HepG2 (cell line): ENCODE measurements at regions not wholly inside any gene's neighbourhood (a gene's known extent, or its start where the extent isn't known, plus 50 kb on each side); places are given as distances from the start of the nearest gene placed in this dataset.

Source experiments
- ASH2L ChIP-seq: fragments of 300-600, 200-600 bp; sonication (generic); IDR thresholded peaks from 2 replicates; pipeline ENCODE4 v1.7.0; 2017; ENCODE audit warnings: low read depth, mild to moderate bottlenecking, moderate library complexity, mixed read lengths, low read length; ENCODE audit not compliant: insufficient read length
- CBX5 ChIP-seq: sonication (generic); formaldehyde crosslinking; IDR thresholded peaks from 2 replicates; pipeline ENCODE4 v1.4.0; 2020; ENCODE audit warnings: missing genetic modification reagents, borderline replicate concordance
- CHD4 ChIP-seq: fragments of 200-600 bp; sonication (generic); IDR thresholded peaks from 2 replicates; pipeline ENCODE4 v1.7.0; 2017; ENCODE audit warnings: mild to moderate bottlenecking, low read length, borderline replicate concordance
- JUN ChIP-seq: sonication (generic); formaldehyde crosslinking; IDR thresholded peaks from 2 replicates; pipeline ENCODE4 v1.4.0; 2020; ENCODE audit warnings: mild to moderate bottlenecking, missing genetic modification reagents
- NR2C2 ChIP-seq: sonication (generic); formaldehyde crosslinking; IDR thresholded peaks from 2 replicates; pipeline ENCODE4 v1.4.0; 2020; ENCODE audit warnings: missing genetic modification reagents, mild to moderate bottlenecking, moderate library complexity, borderline replicate concordance
- SMYD3 ChIP-seq: sonication (generic); formaldehyde crosslinking; IDR thresholded peaks from 2 replicates; pipeline ENCODE4 v1.8.1; 2023; ENCODE audit warnings: mild to moderate bottlenecking, missing genetic modification reagents
- SYNCRIP ChIP-seq: fragments of 200-400 bp; formaldehyde crosslinking; IDR thresholded peaks from 2 replicates; pipeline ENCODE4 v1.6.1; 2018; ENCODE audit warnings: mild to moderate bottlenecking, low read depth, low read length; ENCODE audit not compliant: insufficient read depth
- ZNF720 ChIP-seq: sonication (generic); formaldehyde crosslinking; IDR thresholded peaks from 2 replicates; pipeline ENCODE4 v1.4.0; 2020; ENCODE audit warnings: missing genetic modification reagents
- TF ChIP-seq, protein P1 (sequence below): sonication (generic); formaldehyde crosslinking; IDR thresholded peaks from 2 replicates; pipeline ENCODE4 v1.5.0; 2020; ENCODE audit warnings: mild to moderate bottlenecking, missing genetic modification reagents, moderate library complexity
- TF ChIP-seq, protein P2 (sequence below): sonication (generic); formaldehyde crosslinking; IDR thresholded peaks from 2 replicates; pipeline ENCODE4 v1.8.1; 2023; ENCODE audit warnings: missing genetic modification reagents, mild to moderate bottlenecking, borderline replicate concordance
- TF ChIP-seq, protein P3 (sequence below): fragments of 450-650 bp; IDR thresholded peaks from 2 replicates; pipeline ENCODE4 v1.6.1; 2017

DNA sequence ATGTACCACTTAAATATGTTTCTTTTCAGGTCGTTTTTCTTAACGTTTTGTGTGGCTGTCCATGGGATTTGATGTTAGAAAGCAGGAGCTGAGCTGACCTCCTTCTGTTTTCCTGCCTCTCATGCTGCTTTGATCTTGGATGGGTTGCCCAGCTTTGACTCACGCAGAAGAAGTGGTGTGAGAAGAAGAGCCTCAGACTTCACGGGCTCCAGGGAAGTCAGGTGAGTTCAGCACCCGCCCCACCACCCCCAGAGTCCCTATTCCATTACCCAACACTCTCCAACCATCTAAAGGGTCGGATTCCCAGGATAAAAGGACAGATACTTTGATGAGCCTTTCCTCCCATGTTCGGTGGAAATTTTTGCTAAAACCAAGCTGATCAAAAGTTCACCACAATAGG lies 373.4 kb downstream of the IRX2 start:
- TF ChIP-seq, protein P1, sequence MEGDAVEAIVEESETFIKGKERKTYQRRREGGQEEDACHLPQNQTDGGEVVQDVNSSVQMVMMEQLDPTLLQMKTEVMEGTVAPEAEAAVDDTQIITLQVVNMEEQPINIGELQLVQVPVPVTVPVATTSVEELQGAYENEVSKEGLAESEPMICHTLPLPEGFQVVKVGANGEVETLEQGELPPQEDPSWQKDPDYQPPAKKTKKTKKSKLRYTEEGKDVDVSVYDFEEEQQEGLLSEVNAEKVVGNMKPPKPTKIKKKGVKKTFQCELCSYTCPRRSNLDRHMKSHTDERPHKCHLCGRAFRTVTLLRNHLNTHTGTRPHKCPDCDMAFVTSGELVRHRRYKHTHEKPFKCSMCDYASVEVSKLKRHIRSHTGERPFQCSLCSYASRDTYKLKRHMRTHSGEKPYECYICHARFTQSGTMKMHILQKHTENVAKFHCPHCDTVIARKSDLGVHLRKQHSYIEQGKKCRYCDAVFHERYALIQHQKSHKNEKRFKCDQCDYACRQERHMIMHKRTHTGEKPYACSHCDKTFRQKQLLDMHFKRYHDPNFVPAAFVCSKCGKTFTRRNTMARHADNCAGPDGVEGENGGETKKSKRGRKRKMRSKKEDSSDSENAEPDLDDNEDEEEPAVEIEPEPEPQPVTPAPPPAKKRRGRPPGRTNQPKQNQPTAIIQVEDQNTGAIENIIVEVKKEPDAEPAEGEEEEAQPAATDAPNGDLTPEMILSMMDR (CRISPR knock-in tag): no peak
- TF ChIP-seq, protein P2, sequence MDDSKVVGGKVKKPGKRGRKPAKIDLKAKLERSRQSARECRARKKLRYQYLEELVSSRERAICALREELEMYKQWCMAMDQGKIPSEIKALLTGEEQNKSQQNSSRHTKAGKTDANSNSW (CRISPR knock-in tag): no peak
- TF ChIP-seq ZNF720 (no peak), CBX5 (no peak), CHD4 (no peak), ASH2L (no peak), SMYD3 (no peak), NR2C2 (CRISPR knock-in tag) (no peak), JUN (CRISPR knock-in tag) (no peak), SYNCRIP (no peak)
- TF ChIP-seq, protein P3, sequence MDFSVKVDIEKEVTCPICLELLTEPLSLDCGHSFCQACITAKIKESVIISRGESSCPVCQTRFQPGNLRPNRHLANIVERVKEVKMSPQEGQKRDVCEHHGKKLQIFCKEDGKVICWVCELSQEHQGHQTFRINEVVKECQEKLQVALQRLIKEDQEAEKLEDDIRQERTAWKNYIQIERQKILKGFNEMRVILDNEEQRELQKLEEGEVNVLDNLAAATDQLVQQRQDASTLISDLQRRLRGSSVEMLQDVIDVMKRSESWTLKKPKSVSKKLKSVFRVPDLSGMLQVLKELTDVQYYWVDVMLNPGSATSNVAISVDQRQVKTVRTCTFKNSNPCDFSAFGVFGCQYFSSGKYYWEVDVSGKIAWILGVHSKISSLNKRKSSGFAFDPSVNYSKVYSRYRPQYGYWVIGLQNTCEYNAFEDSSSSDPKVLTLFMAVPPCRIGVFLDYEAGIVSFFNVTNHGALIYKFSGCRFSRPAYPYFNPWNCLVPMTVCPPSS: no peak
